SKM-1 treated with dmso at 0.1 percent for 144 hours (cell line): ENCODE measurements at regions not wholly inside any gene's neighbourhood (a gene's known extent, or its start where the extent isn't known, plus 50 kb on each side); places are given as distances from the start of the nearest gene placed in this dataset.

Experiments used
- DNase-seq: peaks from one replicate; lab custom pipeline; 2025; ENCODE audit not compliant: unreplicated experiment; lab: John Stamatoyannopoulos, UW

GRCh38 chr15:86021281-86022264, 58.1 kb upstream of the AGBL1 start:
- DNase-seq, result no peak

- DNase-seq, result no peak
Observed at GRCh38 chr15:86028961-86029360, 50.7 kb upstream of the AGBL1 start.
